Astrocyte (in vitro differentiated cells and primary cell): ENCODE measurements at regions not wholly inside any gene's neighbourhood (a gene's known extent, or its start where the extent isn't known, plus 50 kb on each side); places are given as distances from the start of the nearest gene placed in this dataset.

Source experiments
- DNase-seq: peaks from one replicate; pipeline ENCODE4 v3.0.0-alpha.2; 2010; ENCODE audit warnings: low read depth
- FAIRE-seq: peaks from 2 replicates; lab custom pipeline; 2011; peaks lifted over from hg19 to GRCh38; lab: Jason Lieb, UNC
- H2AFZ ChIP-seq: 2 replicates; pipeline ENCODE4 v1.6.0; 2012; ENCODE audit warnings: low read depth, low read length, inconsistent platforms
- H3K27ac ChIP-seq: 2 replicates; pipeline ENCODE4 v1.5.1; 2011; ENCODE audit warnings: low read depth, low read length, inconsistent platforms
- H3K27me3 ChIP-seq: 2 replicates; pipeline ENCODE4 v1.6.0; 2011; ENCODE audit warnings: low read length, inconsistent platforms; ENCODE audit not compliant: insufficient read depth
- H3K36me3 ChIP-seq: 2 replicates; pipeline ENCODE4 v1.5.1; 2011; ENCODE audit warnings: low read length, inconsistent platforms; ENCODE audit not compliant: insufficient read depth
- H3K4me1 ChIP-seq: 2 replicates; pipeline ENCODE4 v1.5.1; 2011; ENCODE audit warnings: low read length, inconsistent platforms; ENCODE audit not compliant: insufficient read depth
- H3K4me2 ChIP-seq: 2 replicates; pipeline ENCODE4 v1.6.0; 2012; ENCODE audit warnings: low read length, inconsistent platforms
- H3K4me3 ChIP-seq: 2 replicates; pipeline ENCODE4 v1.5.1; 2011; ENCODE audit warnings: low read depth, mild to moderate bottlenecking, low read length, inconsistent platforms; ENCODE audit not compliant: insufficient read depth
- H3K79me2 ChIP-seq: 2 replicates; pipeline ENCODE4 v1.6.0; 2012; ENCODE audit warnings: mild to moderate bottlenecking, low read length, inconsistent platforms; ENCODE audit not compliant: insufficient read depth
- H3K9ac ChIP-seq: 2 replicates; pipeline ENCODE4 v1.6.0; 2012; ENCODE audit warnings: mild to moderate bottlenecking, low read length, inconsistent platforms
- H3K9me3 ChIP-seq: 2 replicates; pipeline ENCODE4 v1.5.1; 2012; ENCODE audit warnings: low read depth, mild to moderate bottlenecking, low read length, inconsistent platforms; ENCODE audit not compliant: insufficient read depth
- H4K20me1 ChIP-seq: 2 replicates; pipeline ENCODE4 v1.6.0; 2012; ENCODE audit warnings: low read length, inconsistent platforms; ENCODE audit not compliant: insufficient read depth
- H3K27ac Mint-ChIP-seq: one replicate; pipeline ENCODE4 v1.8.0; 2021; ENCODE audit warnings: mild to moderate bottlenecking, mixed read lengths; ENCODE audit not compliant: unreplicated experiment
- H3K27me3 Mint-ChIP-seq: one replicate; pipeline ENCODE4 v1.8.0; 2021; ENCODE audit warnings: low read depth, mixed read lengths; ENCODE audit not compliant: unreplicated experiment
- H3K36me3 Mint-ChIP-seq: one replicate; pipeline ENCODE4 v1.8.0; 2021; ENCODE audit warnings: low read depth, mixed read lengths; ENCODE audit not compliant: unreplicated experiment
- H3K4me1 Mint-ChIP-seq: one replicate; pipeline ENCODE4 v1.8.0; 2021; ENCODE audit warnings: low read depth, mixed read lengths; ENCODE audit not compliant: unreplicated experiment
- H3K4me3 Mint-ChIP-seq: one replicate; pipeline ENCODE4 v1.8.0; 2021; ENCODE audit warnings: mild to moderate bottlenecking, moderate library complexity, mixed read lengths; ENCODE audit not compliant: unreplicated experiment
- H3K9me3 Mint-ChIP-seq: one replicate; pipeline ENCODE4 v1.8.0; 2021; ENCODE audit warnings: mild to moderate bottlenecking, mixed read lengths; ENCODE audit not compliant: unreplicated experiment
- CTCF ChIP-seq: IDR thresholded peaks from 2 replicates; pipeline ENCODE4 v1.5.1; 2011; ENCODE audit warnings: low read depth, mild to moderate bottlenecking, inconsistent platforms, low read length, moderate library complexity; ENCODE audit not compliant: insufficient read depth
- EZH2 ChIP-seq: IDR thresholded peaks from 2 replicates; pipeline ENCODE4 v1.6.1; 2012; ENCODE audit warnings: mild to moderate bottlenecking, low read length, inconsistent platforms; ENCODE audit not compliant: insufficient read depth

GRCh38 chr14:22482085-22482694 is 106.8 kb downstream of the DAD1 start:
- Mint-ChIP-seq H3K4me3 (no peak overlapping the region), H3K27me3 (peaks cover 10% of the 10 kb centered on the region), H3K27ac (no peak overlapping the region), H3K36me3 (peaks cover under 1% of the 10 kb centered on the region), H3K9me3 (no peaks in the 10 kb centered on the region), H3K4me1 (peaks cover 46% of the 10 kb centered on the region)
- peaks cover 16% of the 10 kb centered on the region for H3K4me1 ChIP-seq
- FAIRE-seq (no peak), DNase-seq (no peak)
- no peaks in the 10 kb centered on the region for H3K79me2 ChIP-seq
- no peak overlapping the region for H2AFZ ChIP-seq
- TF ChIP-seq EZH2, result no peak
- no peak for TF ChIP-seq CTCF
- no peaks in the 10 kb centered on the region for H4K20me1 ChIP-seq
- H3K27me3 ChIP-seq, result peaks cover 6% of the 10 kb centered on the region
- no peak overlapping the region for H3K4me2 ChIP-seq
- no peaks in the 10 kb centered on the region for H3K36me3 ChIP-seq
- H3K9me3 ChIP-seq, result no peaks in the 10 kb centered on the region
- H3K9ac ChIP-seq, result no peak overlapping the region
- no peak overlapping the region for H3K27ac ChIP-seq
- H3K4me3 ChIP-seq, result no peak overlapping the region

- peaks cover 6% of the 10 kb centered on the region for H3K27me3 Mint-ChIP-seq
- peaks cover 6% of the 10 kb centered on the region for H3K27me3 ChIP-seq
- H3K4me1 Mint-ChIP-seq, result peaks cover 47% of the 10 kb centered on the region
- peak overlapping the region; percentile 24 for H3K27ac Mint-ChIP-seq
- FAIRE-seq, result no peak
- no peaks in the 10 kb centered on the region for H4K20me1 ChIP-seq
- H3K4me1 ChIP-seq, result peaks cover 16% of the 10 kb centered on the region
- H3K4me3 Mint-ChIP-seq, result no peak overlapping the region
- H3K36me3 Mint-ChIP-seq, result no peaks in the 10 kb centered on the region
- H2AFZ ChIP-seq, result no peak overlapping the region
- TF ChIP-seq CTCF (no peak), EZH2 (no peak)
- no peak overlapping the region for H3K9ac ChIP-seq
- H3K79me2 ChIP-seq, result no peaks in the 10 kb centered on the region
- no peaks in the 10 kb centered on the region for H3K36me3 ChIP-seq
- H3K4me2 ChIP-seq, result no peak overlapping the region
- H3K9me3 Mint-ChIP-seq, result no peaks in the 10 kb centered on the region
- no peak for DNase-seq
- no peaks in the 10 kb centered on the region for H3K9me3 ChIP-seq
- H3K27ac ChIP-seq, result no peak overlapping the region
- no peak overlapping the region for H3K4me3 ChIP-seq
Observed at GRCh38 chr14:22481546-22481945, 107.5 kb downstream of the DAD1 start.

GRCh38 chr14:22479776-22480464 is 109.1 kb downstream of the DAD1 start:
- H3K27me3 Mint-ChIP-seq, result peaks cover 10% of the 10 kb centered on the region
- peak; percentile 20 for DNase-seq
- H3K4me1 Mint-ChIP-seq, result peaks cover 42% of the 10 kb centered on the region
- peaks cover 13% of the 10 kb centered on the region for H3K4me1 ChIP-seq
- no peak overlapping the region for H2AFZ ChIP-seq
- peaks cover 4% of the 10 kb centered on the region for H3K27me3 ChIP-seq
- no peaks in the 10 kb centered on the region for H3K9me3 ChIP-seq
- no peaks in the 10 kb centered on the region for H3K36me3 ChIP-seq
- no peaks in the 10 kb centered on the region for H4K20me1 ChIP-seq
- H3K4me3 ChIP-seq, result no peak overlapping the region
- H3K9me3 Mint-ChIP-seq, result no peaks in the 10 kb centered on the region
- no peak for FAIRE-seq
- H3K9ac ChIP-seq, result no peak overlapping the region
- no peak overlapping the region for H3K27ac ChIP-seq
- TF ChIP-seq CTCF (no peak), EZH2 (no peak)
- no peaks in the 10 kb centered on the region for H3K79me2 ChIP-seq
- H3K36me3 Mint-ChIP-seq, result no peaks in the 10 kb centered on the region
- no peak overlapping the region for H3K27ac Mint-ChIP-seq
- H3K4me3 Mint-ChIP-seq, result no peak overlapping the region
- peak overlapping the region; percentile 6 for H3K4me2 ChIP-seq
